SK-N-SH treated with all-trans-retinoic acid at 6 μM for 48 hours (cell line): ENCODE measurements at regions not wholly inside any gene's neighbourhood (a gene's known extent, or its start where the extent isn't known, plus 50 kb on each side); places are given as distances from the start of the nearest gene placed in this dataset.

Source experiments
- CSDC2 ChIP-seq: fragments of 250-450 bp; sonication (Bioruptor Pico); IDR thresholded peaks from 2 replicates; pipeline ENCODE4 v1.5.0; 2020; ENCODE audit warnings: mild to moderate bottlenecking, moderate library complexity
- CSRNP3 ChIP-seq: fragments of 250-450 bp; sonication (Bioruptor Pico); IDR thresholded peaks from 2 replicates; pipeline ENCODE4 v1.5.1; 2021; ENCODE audit warnings: mild to moderate bottlenecking, moderate library complexity
- PPARA ChIP-seq: fragments of 250-450 bp; sonication (Bioruptor Pico); IDR thresholded peaks from 2 replicates; pipeline ENCODE4 v1.5.0; 2020; ENCODE audit warnings: mild to moderate bottlenecking, borderline replicate concordance

GRCh38 chrX:130981836-130982235, 76.3 kb upstream of the ARHGAP36 start:
- no peak for TF ChIP-seq PPARA (CRISPR knock-in tag)
- no peak for TF ChIP-seq CSRNP3 (CRISPR knock-in tag)
- no peak for TF ChIP-seq CSDC2 (CRISPR knock-in tag)
